ENCODE measurements at regions not wholly inside any gene's neighbourhood (a gene's known extent, or its start where the extent isn't known, plus 50 kb on each side); places are given as distances from the start of the nearest gene placed in this dataset.

DNA sequence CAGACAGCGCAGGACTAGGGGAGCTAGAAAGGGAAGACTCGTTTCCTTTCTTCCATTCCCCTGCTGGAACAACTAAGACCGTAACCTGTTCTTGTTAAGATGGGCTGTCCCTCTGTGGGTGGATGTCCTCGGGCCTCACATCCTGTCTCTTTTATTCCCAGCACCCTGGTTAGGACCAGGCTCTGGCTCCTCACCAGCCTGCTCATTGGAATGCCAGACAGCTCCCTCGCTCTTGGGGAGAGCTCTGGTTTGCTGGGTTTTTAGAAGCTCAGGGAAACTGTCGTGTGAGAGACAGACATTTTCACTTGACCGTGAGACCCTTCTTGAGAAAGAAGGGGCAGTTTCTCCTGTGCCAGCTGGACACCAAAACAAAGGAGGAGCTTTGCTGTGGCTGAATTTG is 58.1 kb upstream of the HABP2 start:
- Histone ChIP-seq H3K18ac (ENCODE audit: low read length) (no peak overlapping the region), H3K9me3 (replicated peaks in 1 of 2; ENCODE audit: control insufficient read depth in 2 of 2, insufficient read depth in 1 of 2, low read depth in 1 of 2, low read length in 2 of 2) (no peaks in the 10 kb centered on the region), H3K9ac (ENCODE audit: low read depth, low read length, poor library complexity) (no peak overlapping the region), H3K4ac (ENCODE audit: low read length) (no peak overlapping the region), H4K8ac (ENCODE audit: low read depth, low read length) (no peak overlapping the region), H3K4me2 (ENCODE audit: insufficient read depth, low read length, poor library complexity, severe bottlenecking) (no peak overlapping the region), H4K91ac (ENCODE audit: low read depth, low read length, poor library complexity) (no peak overlapping the region), H2BK12ac (ENCODE audit: low read length) (no peak overlapping the region), H3K23ac (ENCODE audit: low read depth, low read length, poor library complexity) (no peak overlapping the region), H2BK15ac (ENCODE audit: low read length) (no peak overlapping the region), H2AFZ (ENCODE audit: low read length) (no peak overlapping the region), H3K27ac (replicated peaks; ENCODE audit: low read length) (no peak overlapping the region), H3K4me1 (ENCODE audit: control insufficient read depth in 2 of 2, insufficient read depth in 1 of 2, low read depth in 1 of 2, low read length in 2 of 2) (peaks cover 0 to 1% of the 10 kb centered on the region in 2 donors), H3K27me3 (ENCODE audit: control insufficient read depth in 3 of 3, insufficient read depth in 3 of 3, low read depth in 1 of 3, low read length in 3 of 3) (peaks cover 0 to 8% (median 0%) of the 10 kb centered on the region in 3 experiments), H3K4me3 (ENCODE audit: low read length in 2 of 2) (no peak overlapping the region), H3K36me3 (replicated peaks in 1 of 2; ENCODE audit: control insufficient read depth in 2 of 2, insufficient read depth in 2 of 2, low read length in 2 of 2) (no peaks in the 10 kb centered on the region), H3K14ac (ENCODE audit: low read length) (no peak overlapping the region), H2BK120ac (ENCODE audit: low read depth, low read length) (no peak overlapping the region), H2AK5ac (ENCODE audit: low read depth, low read length) (no peak overlapping the region), H2BK5ac (ENCODE audit: low read length) (no peak overlapping the region), H3K79me1 (ENCODE audit: low read depth, low read length) (no peaks in the 10 kb centered on the region)
- no peak for DNase-seq (ENCODE audit: low spot score)
- no CpG with 5 or more reads among the region's 7 CpGs for WGBS, 2 donors (ENCODE audit: extremely low coverage in 2 of 2, insufficient read length in 2 of 2, insufficient replicate concordance in 1 of 2)

DNA sequence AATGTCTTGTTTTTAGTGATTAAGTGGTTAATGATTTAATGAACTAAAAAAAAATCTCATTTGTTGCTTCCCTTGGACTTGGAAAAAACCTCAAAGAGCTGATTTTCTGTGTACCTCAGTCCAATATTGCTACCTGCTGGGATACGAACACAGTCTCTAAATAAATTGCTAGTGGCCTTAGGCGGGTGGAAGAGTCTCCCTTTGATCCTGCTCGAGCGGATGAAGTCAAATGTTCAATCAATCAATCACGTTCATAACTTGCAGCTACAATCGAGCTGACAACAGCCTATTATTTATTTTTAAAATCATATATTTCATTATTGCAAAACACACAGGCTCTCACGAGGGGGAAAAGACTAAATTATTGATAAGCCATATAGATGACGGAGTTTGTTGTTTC is 57.3 kb upstream of the HABP2 start:
- H3K36me3 ChIP-seq (replicated peaks in 1 of 2; ENCODE audit: control insufficient read depth in 2 of 2, insufficient read depth in 2 of 2, low read length in 2 of 2), result no peaks in the 10 kb centered on the region
- no CpG with 5 or more reads among the region's 8 CpGs for WGBS, 2 donors (ENCODE audit: extremely low coverage in 2 of 2, insufficient read length in 2 of 2, insufficient replicate concordance in 1 of 2)
- no peak overlapping the region for H3K14ac ChIP-seq (ENCODE audit: low read length)
- H3K9ac ChIP-seq (ENCODE audit: low read depth, low read length, poor library complexity), result no peak overlapping the region
- H2BK15ac ChIP-seq (ENCODE audit: low read length), result no peak overlapping the region
- no peaks in the 10 kb centered on the region for H3K79me1 ChIP-seq (ENCODE audit: low read depth, low read length)
- H3K4ac ChIP-seq (ENCODE audit: low read length), result no peak overlapping the region
- no peak overlapping the region for H2AK5ac ChIP-seq (ENCODE audit: low read depth, low read length)
- H3K4me2 ChIP-seq (ENCODE audit: insufficient read depth, low read length, poor library complexity, severe bottlenecking), result no peak overlapping the region
- H2BK5ac ChIP-seq (ENCODE audit: low read length), result no peak overlapping the region
- H2AFZ ChIP-seq (ENCODE audit: low read length), result no peak overlapping the region
- H3K9me3 ChIP-seq (replicated peaks in 1 of 2; ENCODE audit: control insufficient read depth in 2 of 2, insufficient read depth in 1 of 2, low read depth in 1 of 2, low read length in 2 of 2), result no peaks in the 10 kb centered on the region
- no peak overlapping the region for H3K18ac ChIP-seq (ENCODE audit: low read length)
- no peak overlapping the region for H3K23ac ChIP-seq (ENCODE audit: low read depth, low read length, poor library complexity)
- peaks cover 0 to 1% of the 10 kb centered on the region in 2 donors for H3K4me1 ChIP-seq (ENCODE audit: control insufficient read depth in 2 of 2, insufficient read depth in 1 of 2, low read depth in 1 of 2, low read length in 2 of 2)
- H3K27ac ChIP-seq (replicated peaks; ENCODE audit: low read length), result no peak overlapping the region
- no peak for DNase-seq (ENCODE audit: low spot score)
- no peak overlapping the region for H4K8ac ChIP-seq (ENCODE audit: low read depth, low read length)
- no peak overlapping the region for H2BK12ac ChIP-seq (ENCODE audit: low read length)
- no peak overlapping the region for H3K4me3 ChIP-seq (ENCODE audit: low read length in 2 of 2)
- H2BK120ac ChIP-seq (ENCODE audit: low read depth, low read length), result no peak overlapping the region
- H3K27me3 ChIP-seq (ENCODE audit: control insufficient read depth in 3 of 3, insufficient read depth in 3 of 3, low read depth in 1 of 3, low read length in 3 of 3), result peaks cover 0 to 8% (median 0%) of the 10 kb centered on the region in 3 experiments
- no peak overlapping the region for H4K91ac ChIP-seq (ENCODE audit: low read depth, low read length, poor library complexity)

GRCh38 chr10:113496111-113497109 is 56.4 kb upstream of the HABP2 start:
- Histone ChIP-seq H3K9me3 (replicated peaks in 1 of 2; ENCODE audit: control insufficient read depth in 2 of 2, insufficient read depth in 1 of 2, low read depth in 1 of 2, low read length in 2 of 2) (no peaks in the 10 kb centered on the region), H3K4me3 (ENCODE audit: low read length in 2 of 2) (no peak overlapping the region), H3K36me3 (replicated peaks in 1 of 2; ENCODE audit: control insufficient read depth in 2 of 2, insufficient read depth in 2 of 2, low read length in 2 of 2) (no peaks in the 10 kb centered on the region), H2BK12ac (ENCODE audit: low read length) (no peak overlapping the region), H2BK15ac (ENCODE audit: low read length) (no peak overlapping the region), H3K4ac (ENCODE audit: low read length) (no peak overlapping the region), H3K27ac (replicated peaks; ENCODE audit: low read length) (no peak overlapping the region), H4K8ac (ENCODE audit: low read depth, low read length) (no peak overlapping the region), H3K27me3 (ENCODE audit: control insufficient read depth in 3 of 3, insufficient read depth in 3 of 3, low read depth in 1 of 3, low read length in 3 of 3) (peaks cover 0 to 8% (median 0%) of the 10 kb centered on the region in 3 experiments), H3K9ac (ENCODE audit: low read depth, low read length, poor library complexity) (no peak overlapping the region), H3K23ac (ENCODE audit: low read depth, low read length, poor library complexity) (no peak overlapping the region), H2AK5ac (ENCODE audit: low read depth, low read length) (no peak overlapping the region), H2BK5ac (ENCODE audit: low read length) (no peak overlapping the region), H3K4me1 (ENCODE audit: control insufficient read depth in 2 of 2, insufficient read depth in 1 of 2, low read depth in 1 of 2, low read length in 2 of 2) (peaks cover 0 to 1% of the 10 kb centered on the region in 2 donors), H2AFZ (ENCODE audit: low read length) (no peak overlapping the region), H3K14ac (ENCODE audit: low read length) (no peak overlapping the region), H3K18ac (ENCODE audit: low read length) (peak overlapping the region; percentile 20), H3K79me1 (ENCODE audit: low read depth, low read length) (no peaks in the 10 kb centered on the region), H4K91ac (ENCODE audit: low read depth, low read length, poor library complexity) (no peak overlapping the region), H2BK120ac (ENCODE audit: low read depth, low read length) (no peak overlapping the region), H3K4me2 (ENCODE audit: insufficient read depth, low read length, poor library complexity, severe bottlenecking) (no peak overlapping the region)
- DNase-seq (ENCODE audit: low spot score), result no peak
- no CpG with 5 or more reads among the region's 20 CpGs for WGBS, 2 donors (ENCODE audit: extremely low coverage in 2 of 2, insufficient read length in 2 of 2, insufficient replicate concordance in 1 of 2)

DNA sequence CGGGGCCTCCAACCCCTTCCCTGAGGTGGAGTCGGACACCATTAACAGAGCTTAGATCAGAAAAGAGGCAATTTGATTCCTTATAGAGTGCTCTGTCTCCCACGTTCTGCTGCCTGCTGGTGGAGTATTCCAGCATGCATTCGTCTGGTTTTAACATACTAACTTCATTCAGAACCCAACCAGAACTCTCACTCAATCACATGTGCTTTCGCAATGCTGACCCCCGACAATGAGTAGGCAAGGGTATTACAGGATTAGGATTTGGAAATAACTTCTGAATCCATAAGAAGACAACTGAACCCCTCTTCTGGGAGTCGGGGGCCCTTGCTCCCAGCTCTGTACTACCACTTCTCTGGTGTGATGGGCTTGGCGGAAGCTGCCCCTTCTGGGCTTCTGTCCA is 55.7 kb upstream of the HABP2 start:
- Histone ChIP-seq H2BK12ac (ENCODE audit: low read length) (no peak overlapping the region), H2BK15ac (ENCODE audit: low read length) (no peak overlapping the region), H3K36me3 (replicated peaks in 1 of 2; ENCODE audit: control insufficient read depth in 2 of 2, insufficient read depth in 2 of 2, low read length in 2 of 2) (no peaks in the 10 kb centered on the region), H3K4me2 (ENCODE audit: insufficient read depth, low read length, poor library complexity, severe bottlenecking) (no peak overlapping the region), H4K91ac (ENCODE audit: low read depth, low read length, poor library complexity) (no peak overlapping the region), H2BK5ac (ENCODE audit: low read length) (no peak overlapping the region), H3K27ac (replicated peaks; ENCODE audit: low read length) (no peak overlapping the region), H3K79me1 (ENCODE audit: low read depth, low read length) (no peaks in the 10 kb centered on the region), H3K4me3 (ENCODE audit: low read length in 2 of 2) (no peak overlapping the region), H2AK5ac (ENCODE audit: low read depth, low read length) (no peak overlapping the region), H3K4me1 (ENCODE audit: control insufficient read depth in 2 of 2, insufficient read depth in 1 of 2, low read depth in 1 of 2, low read length in 2 of 2) (peaks cover 0 to 1% of the 10 kb centered on the region in 2 donors), H3K9ac (ENCODE audit: low read depth, low read length, poor library complexity) (no peak overlapping the region), H3K18ac (ENCODE audit: low read length) (no peak overlapping the region), H3K27me3 (ENCODE audit: control insufficient read depth in 3 of 3, insufficient read depth in 3 of 3, low read depth in 1 of 3, low read length in 3 of 3) (peaks cover 0 to 8% (median 0%) of the 10 kb centered on the region in 3 experiments), H2BK120ac (ENCODE audit: low read depth, low read length) (no peak overlapping the region), H3K4ac (ENCODE audit: low read length) (no peak overlapping the region), H4K8ac (ENCODE audit: low read depth, low read length) (no peak overlapping the region), H3K14ac (ENCODE audit: low read length) (no peak overlapping the region), H3K9me3 (replicated peaks in 1 of 2; ENCODE audit: control insufficient read depth in 2 of 2, insufficient read depth in 1 of 2, low read depth in 1 of 2, low read length in 2 of 2) (no peaks in the 10 kb centered on the region), H3K23ac (ENCODE audit: low read depth, low read length, poor library complexity) (no peak overlapping the region), H2AFZ (ENCODE audit: low read length) (no peak overlapping the region)
- WGBS, 2 donors (ENCODE audit: extremely low coverage in 2 of 2, insufficient read length in 2 of 2, insufficient replicate concordance in 1 of 2), result no CpG with 5 or more reads among the region's 8 CpGs
- no peak for DNase-seq (ENCODE audit: low spot score)

Data from neuronal stem cell (in vitro differentiated cells).